ENCODE measurements at regions not wholly inside any gene's neighbourhood (a gene's known extent, or its start where the extent isn't known, plus 50 kb on each side); places are given as distances from the start of the nearest gene placed in this dataset.

- TF ChIP-seq CTCF (IDR thresholded peaks at IDR 0.05) (no peak), POLR2AphosphoS5 (IDR thresholded peaks at IDR 0.05; ENCODE audit: insufficient read depth in 1 of 2, low read depth in 1 of 2) (no peak), POLR2A (IDR thresholded peaks at IDR 0.05) (no peak)
Measured at GRCh38 chr12:40634517-40635131, 57.6 kb upstream of the CNTN1 start.
